ENCODE measurements at regions not wholly inside any gene's neighbourhood (a gene's known extent, or its start where the extent isn't known, plus 50 kb on each side); places are given as distances from the start of the nearest gene placed in this dataset.
"Not testable (repeated sequence)": the region's sequence is repeated elsewhere in the genome, so short reads cannot be mapped to it uniquely, and the experiment has no call there.

GRCh38 chr13:106100171-106100919 is 435.1 kb downstream of the EFNB2 start:
- DNase-seq (ENCODE audit: low read depth, low spot score) = no peak

DNA sequence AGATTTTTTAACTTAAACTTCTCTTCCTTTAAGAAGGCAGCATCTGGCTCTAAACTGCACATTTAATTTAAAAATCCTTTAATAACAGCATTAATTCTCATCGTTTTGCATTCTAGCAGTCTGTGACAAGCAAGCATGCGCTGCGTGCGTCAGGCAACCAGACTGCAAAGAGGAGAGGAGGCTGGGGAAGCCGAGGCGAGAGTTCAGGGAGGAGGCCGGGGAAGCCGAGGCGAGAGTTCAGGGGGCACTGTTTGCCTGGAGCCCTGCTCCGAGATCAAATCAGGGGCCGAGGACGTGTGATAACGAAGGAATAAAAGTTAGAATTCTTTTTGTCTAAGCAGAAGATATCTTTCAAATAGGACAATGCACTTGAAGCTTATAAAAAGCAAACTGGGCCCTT is 435.7 kb downstream of the EFNB2 start:
- DNase-seq (ENCODE audit: low read depth, low spot score) = no peak

GRCh38 chr13:106098778-106099177 is 436.7 kb downstream of the EFNB2 start:
- DNase-seq (ENCODE audit: low read depth, low spot score) = no peak

DNA sequence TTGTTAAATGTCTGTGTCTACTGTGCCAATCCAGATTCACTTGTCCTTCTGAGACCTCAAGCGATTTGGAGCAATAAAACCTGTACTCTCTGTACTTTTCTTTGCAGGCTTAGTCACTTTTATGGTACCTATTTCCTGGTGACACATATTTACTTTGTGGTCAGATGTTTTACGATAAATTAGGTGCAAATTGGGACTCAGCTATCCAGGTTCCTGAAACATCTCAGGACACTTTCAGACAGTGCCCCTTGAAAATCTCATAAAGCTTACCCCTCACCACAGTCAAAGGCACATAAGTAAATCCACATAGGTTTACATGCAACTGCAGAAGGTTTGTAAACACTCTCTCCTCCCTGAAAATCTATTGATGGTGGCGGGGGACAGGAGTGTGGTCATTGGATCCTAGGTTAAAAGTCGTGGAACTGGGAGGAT is 438.8 kb downstream of the EFNB2 start:
- DNase-seq (ENCODE audit: low read depth, low spot score) = no peak

DNA sequence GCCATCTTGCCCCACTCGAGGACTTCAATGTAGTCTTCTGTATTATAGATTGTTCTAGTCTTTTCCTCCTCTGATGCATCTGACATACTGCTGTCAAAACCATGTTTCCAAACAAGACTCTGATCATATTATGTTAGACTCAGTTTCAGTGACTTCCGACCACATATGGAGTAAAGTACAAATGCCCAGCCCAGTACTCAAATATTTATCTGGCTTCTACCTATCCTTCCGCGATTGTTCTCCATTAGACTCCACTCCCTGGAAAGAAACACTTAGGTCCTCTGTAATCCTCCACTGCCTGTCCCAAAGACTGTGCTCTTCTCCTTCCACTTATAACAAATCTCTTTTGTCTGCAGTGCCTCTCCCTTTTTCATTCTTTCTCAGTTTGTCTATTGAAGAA is 439.5 kb downstream of the EFNB2 start:
- no peak for DNase-seq (ENCODE audit: low read depth, low spot score)

GRCh38 chr13:106095406-106095805 is 440.1 kb downstream of the EFNB2 start:
- no peak for DNase-seq (ENCODE audit: low read depth, low spot score)

GRCh38 chr13:106090001-106090400 is 445.5 kb downstream of the EFNB2 start:
- no peak for DNase-seq (ENCODE audit: low read depth, low spot score)

- DNase-seq (ENCODE audit: low read depth, low spot score) = no peak
These were observed 446.0 kb downstream of the EFNB2 start for GRCh38 chr13:106089261-106089980.

DNA sequence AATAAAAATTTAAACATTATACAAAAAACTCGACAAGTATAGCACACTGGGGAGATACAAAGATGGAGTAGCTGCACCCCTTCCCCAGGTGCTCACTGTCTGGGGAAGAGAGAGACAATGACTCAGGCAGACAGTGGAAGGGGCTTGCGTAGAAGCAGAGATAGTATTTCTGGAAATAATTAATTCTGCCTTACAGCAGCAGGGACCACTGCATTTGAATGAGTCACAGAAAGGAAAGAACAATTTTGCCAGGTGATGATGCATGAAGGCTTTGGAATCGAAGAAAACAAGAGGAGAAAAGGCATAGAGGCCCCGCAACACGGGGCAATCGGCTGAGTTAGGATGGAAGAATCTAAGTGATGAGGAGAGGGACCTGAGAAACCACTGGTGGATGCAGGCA is 447.4 kb downstream of the EFNB2 start:
- DNase-seq (ENCODE audit: low read depth, low spot score) = no peak

DNA sequence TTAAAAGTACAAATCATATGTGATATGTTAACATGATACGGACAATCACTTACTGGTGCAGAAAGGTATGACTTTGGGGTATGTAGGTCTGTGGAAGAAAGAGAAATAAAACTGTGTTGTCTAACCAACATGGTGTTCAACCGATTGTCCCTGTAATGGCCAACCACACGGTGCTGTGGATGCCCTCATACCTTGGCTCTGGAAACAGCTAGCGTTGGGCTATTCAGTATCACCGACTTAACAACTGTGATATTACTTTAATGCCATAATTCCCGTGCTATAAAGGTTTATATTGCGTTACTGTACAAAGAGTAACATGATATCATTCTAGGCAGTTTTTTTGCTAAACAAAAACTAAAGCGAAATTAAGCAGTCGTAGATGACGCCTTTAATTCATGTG is 448.3 kb downstream of the EFNB2 start:
- no peak for DNase-seq (ENCODE audit: low read depth, low spot score)

GRCh38 chr13:106083620-106084350 is 451.7 kb downstream of the EFNB2 start:
- DNase-seq (ENCODE audit: low read depth, low spot score) = peak; percentile 24

DNA sequence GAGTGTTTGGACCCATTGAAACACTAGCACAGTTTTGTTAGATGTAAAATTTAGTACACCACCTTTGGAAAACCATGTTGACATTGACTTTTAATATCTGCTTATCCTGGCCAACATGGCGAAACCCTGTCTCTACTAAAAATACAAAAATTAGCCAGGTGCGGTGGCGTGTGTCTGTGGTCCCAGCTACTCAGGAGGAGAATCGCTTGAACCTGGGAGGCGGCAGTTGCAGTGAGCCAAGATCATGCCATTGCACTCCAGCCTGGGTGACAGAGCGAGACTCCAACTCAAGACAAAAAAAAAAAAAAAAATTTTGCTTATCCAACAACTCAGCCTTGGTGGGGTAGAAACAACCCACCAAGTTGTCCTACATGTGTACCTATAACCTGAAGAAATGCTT is 454.2 kb downstream of the EFNB2 start:
- not testable (repeated sequence) for DNase-seq (ENCODE audit: low read depth, low spot score)

DNA sequence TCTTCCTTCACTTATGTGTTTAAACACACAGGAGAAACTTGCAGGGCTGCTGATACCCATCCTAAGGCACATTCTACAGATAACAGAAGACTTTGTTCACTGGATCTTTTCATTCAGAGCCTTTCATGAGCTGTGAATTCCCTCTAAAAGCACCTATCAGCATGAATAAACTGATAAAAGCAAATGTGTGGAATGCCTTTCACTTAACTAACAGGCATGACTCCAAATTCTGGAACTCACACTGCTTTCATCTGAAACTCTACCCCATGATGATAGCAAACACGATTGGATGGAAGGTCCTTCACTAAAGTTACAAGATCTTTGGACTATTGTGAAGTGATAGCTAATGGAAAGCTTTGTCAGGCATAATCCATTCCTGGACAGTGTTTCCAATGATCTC is 457.3 kb downstream of the EFNB2 start:
- DNase-seq (ENCODE audit: low read depth, low spot score) = no peak

DNA sequence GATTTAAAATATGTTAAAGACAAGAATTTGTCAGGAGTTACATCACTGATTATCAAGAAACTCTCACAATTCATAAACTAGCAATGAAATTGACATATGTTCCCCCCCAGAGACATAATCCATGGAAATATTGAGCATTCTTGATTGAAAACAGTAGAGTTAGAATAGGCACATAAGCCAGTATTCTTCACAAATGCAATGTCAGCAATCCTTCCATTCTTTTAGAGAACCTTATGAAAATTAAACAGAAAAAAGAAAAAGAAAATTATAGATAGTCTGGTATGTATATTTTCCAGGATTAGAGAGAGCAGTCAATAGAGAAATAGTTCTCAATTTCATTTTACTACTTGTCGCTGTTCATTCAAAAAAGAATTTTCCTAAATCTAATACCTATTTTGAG is 458.4 kb downstream of the EFNB2 start:
- no peak for DNase-seq (ENCODE audit: low read depth, low spot score)

- no peak for DNase-seq (ENCODE audit: low read depth, low spot score)
These were observed 463.4 kb downstream of the EFNB2 start for GRCh38 chr13:106072014-106072413.

DNA sequence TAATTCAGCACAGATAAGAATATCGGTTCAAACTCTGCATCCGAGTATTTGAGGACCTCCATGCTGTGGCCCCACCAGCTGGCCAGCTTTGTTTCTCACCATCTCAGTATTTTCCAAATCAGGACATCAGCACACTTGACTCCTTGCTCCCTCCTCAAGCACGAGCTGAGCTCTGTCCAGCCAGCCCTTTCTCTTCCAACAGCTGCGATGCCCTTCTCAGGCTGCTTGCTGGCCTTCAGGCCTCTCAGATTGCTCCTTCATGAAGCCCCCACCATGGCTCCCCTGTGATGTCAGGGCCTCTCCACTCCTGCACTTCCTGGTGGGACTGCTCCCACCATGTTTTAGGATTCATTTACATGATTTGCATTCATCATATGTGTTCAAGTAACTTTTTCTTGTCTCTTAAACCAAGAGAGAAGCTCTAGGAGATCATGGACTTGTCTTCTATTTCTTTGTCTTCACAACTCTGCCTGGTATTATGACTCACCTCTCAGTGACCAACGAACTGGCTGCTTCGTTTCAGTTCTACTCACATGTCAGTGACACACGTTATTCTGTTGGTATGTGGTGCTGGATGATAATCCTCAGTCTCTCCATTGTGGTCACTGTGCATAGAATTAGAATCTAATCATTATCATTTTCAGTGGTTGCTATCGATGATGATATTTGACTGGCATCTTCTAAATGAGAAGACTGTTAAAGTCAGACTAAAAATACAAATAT is 471.7 kb downstream of the EFNB2 start:
- DNase-seq (ENCODE audit: low read depth, low spot score) = no peak

DNA sequence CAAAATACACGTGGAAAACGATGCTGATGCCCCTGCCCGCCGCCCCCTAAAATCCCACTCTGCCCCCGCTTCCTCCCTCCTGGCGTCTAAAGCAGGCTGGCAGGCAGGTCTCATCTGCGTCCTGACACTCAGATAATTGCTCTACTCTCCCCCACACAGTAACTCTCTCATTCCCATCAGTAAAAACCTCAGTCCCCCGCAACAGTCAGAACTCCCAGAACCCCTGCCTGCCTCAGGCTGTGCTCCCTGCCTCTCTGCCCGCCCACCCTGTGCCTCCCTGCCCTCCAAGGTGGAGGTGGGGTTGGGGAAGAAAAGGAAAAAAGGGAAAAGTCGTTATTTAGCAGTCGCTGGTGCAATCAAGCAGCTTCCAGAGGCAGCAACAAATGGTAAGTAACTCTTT is 473.7 kb downstream of the EFNB2 start:
- no peak for DNase-seq (ENCODE audit: low read depth, low spot score)

DNA sequence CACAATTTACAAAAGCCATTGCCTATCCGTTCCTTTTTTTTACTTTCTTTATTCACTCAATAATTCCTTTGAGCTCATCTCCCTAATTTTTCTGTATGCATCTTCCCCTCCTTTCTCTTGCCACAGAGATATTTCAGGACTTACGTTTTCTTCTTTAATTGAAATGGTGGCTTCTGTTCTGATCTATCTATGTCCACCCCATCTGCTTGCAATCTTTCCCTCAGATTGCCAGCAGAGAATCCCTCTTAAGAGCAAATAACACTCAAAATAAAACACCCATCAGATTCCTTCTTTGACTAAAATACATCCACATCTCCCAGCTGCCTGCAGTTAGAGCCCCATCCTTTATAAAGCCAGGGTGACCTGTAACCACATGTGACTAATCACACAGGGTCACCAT is 478.6 kb downstream of the EFNB2 start:
- DNase-seq (ENCODE audit: low read depth, low spot score) = no peak

DNA sequence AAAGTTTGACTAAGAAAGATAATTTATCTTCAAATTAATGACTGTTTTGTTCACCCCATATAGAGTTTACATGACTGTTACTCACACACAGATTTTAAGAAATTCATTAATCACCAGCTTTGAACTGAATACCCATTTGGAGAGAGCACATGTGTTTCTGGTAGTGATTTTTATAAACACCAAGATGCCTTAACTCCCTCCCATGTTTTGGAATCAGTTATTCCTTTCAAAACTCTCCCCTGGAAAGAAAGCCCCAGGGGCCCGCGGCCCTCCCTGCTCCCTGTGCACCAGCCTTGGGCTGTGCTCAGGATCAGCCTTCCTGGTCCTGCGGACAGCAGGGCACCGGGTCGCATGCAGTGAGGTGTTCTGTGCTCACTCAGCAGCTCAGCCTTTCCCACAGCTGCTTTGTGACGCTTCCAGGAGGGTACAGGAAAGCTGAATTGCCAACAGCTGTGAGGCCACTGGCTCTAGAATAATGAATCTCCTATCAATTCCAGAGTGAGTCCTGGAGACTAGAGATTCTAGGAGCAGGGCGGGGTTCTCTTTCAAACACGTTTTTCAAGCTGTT is 483.2 kb downstream of the EFNB2 start:
- DNase-seq (ENCODE audit: low read depth, low spot score) = no peak

DNA sequence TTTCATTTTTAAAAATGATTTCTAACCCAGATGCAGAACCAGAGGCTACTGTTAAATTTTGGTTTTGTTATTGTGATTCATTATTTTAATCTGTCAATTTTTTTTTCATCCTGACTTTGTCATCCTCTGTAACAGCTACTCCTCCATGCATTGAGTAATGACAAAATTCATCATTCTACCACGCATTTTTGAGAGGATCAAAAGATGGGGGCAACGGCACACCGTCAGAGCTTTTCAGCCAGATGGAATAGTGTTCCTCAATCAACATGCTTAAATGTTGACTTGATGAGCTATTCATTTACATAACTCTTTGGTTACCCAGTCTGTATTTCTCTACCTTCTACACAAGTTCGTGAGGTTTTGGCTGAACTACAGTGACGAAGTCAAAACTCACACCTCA is 486.3 kb downstream of the EFNB2 start:
- no peak for DNase-seq (ENCODE audit: low read depth, low spot score)

DNA sequence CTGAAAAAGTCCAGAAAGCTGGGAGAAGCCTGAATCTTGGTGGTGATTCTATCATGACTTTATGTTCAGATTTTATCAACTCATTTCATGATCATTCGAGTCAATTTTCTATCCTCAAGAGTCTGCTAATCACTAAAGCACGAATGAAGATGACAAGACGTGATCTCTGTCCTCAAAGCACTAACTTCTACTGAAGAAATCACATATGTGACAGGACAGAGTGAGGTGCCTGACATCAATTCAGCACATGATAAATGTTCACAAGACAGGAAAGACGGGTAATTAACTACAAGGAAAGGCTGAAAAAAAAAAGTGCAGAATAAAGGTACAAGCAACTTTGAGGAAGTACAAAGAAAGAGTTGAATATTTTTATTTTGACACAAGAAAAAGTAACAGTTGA is 487.1 kb downstream of the EFNB2 start:
- no peak for DNase-seq (ENCODE audit: low read depth, low spot score)

Data from pulmonary artery endothelial cell (primary cell).